HUES6 (cell line): ENCODE measurements at regions not wholly inside any gene's neighbourhood (a gene's known extent, or its start where the extent isn't known, plus 50 kb on each side); places are given as distances from the start of the nearest gene placed in this dataset.

Experiments used
- H3K27ac ChIP-seq: 2 replicates; pipeline ENCODE4 v1.7.0; 2013; ENCODE audit warnings: low read depth, mild to moderate bottlenecking, low read length, inconsistent platforms
- H3K27me3 ChIP-seq: 2 replicates; pipeline ENCODE4 v1.6.1; 2013; ENCODE audit warnings: low read length; ENCODE audit not compliant: control insufficient read depth, insufficient read depth
- H3K36me3 ChIP-seq: 2 replicates; pipeline ENCODE4 v1.6.1; 2013; ENCODE audit warnings: low read length; ENCODE audit not compliant: control insufficient read depth, insufficient read depth
- H3K4me1 ChIP-seq: 2 replicates; pipeline ENCODE4 v1.6.1; 2013; ENCODE audit warnings: low read length; ENCODE audit not compliant: control insufficient read depth, insufficient read depth
- H3K4me3 ChIP-seq: 2 replicates; pipeline ENCODE4 v1.5.1; 2013; ENCODE audit warnings: low read depth, low read length
- H3K9ac ChIP-seq: one replicate; pipeline ENCODE4 v1.6.1; 2013; ENCODE audit warnings: mild to moderate bottlenecking, low read length
- H3K9me3 ChIP-seq: 2 replicates; pipeline ENCODE4 v1.6.1; 2013; ENCODE audit warnings: low read depth, low read length; ENCODE audit not compliant: control insufficient read depth, insufficient read depth

DNA sequence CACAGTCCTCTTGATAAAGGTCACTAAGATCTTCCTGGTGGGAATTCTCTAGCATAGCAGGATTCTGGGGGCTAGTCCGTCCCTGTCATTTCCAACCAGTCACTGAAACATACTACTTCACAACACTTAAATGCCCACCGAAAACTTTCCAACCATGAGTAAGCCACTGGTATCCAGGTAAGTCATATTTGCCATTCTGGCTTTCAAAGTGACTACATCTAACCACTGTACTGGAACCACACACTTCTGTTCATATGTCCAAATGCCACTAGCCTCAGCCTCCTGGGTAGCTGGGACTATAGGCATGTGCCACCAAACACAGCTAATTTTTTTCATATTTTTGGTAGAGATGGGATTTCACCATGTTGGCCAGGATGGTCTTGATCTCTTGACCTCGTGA lies 64.3 kb upstream of the VANGL1 start:
- peaks cover 15% of the 10 kb centered on the region for H3K9me3 ChIP-seq
- H3K27me3 ChIP-seq = no peaks in the 10 kb centered on the region
- H3K4me1 ChIP-seq = no peaks in the 10 kb centered on the region
- H3K27ac ChIP-seq = no peak overlapping the region
- H3K4me3 ChIP-seq = no peak overlapping the region
- no peaks in the 10 kb centered on the region for H3K36me3 ChIP-seq
- H3K9ac ChIP-seq = no peak overlapping the region

DNA sequence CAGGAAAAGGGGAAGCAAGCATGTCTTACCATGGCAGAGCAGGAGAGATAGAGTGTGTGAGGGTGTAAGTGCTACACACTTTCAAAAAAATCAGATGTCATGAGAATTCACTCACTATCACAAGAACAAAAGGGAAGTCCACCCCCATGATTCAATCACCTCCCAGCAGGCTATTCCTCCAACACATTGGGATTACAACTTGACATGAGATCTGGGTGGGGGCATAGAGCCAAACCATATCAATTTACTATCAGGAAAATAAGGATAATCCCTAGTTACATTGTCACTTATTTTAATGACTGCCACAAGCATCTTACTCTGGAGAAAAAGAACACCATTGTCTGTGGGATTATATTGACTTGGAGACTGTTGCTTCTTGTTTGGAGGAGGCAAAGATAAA lies 66.1 kb upstream of the VANGL1 start:
- Histone ChIP-seq H3K36me3 (no peaks in the 10 kb centered on the region), H3K4me1 (no peaks in the 10 kb centered on the region), H3K4me3 (no peak overlapping the region), H3K9me3 (peaks cover 22% of the 10 kb centered on the region), H3K9ac (no peak overlapping the region), H3K27ac (no peak overlapping the region), H3K27me3 (no peaks in the 10 kb centered on the region)

DNA sequence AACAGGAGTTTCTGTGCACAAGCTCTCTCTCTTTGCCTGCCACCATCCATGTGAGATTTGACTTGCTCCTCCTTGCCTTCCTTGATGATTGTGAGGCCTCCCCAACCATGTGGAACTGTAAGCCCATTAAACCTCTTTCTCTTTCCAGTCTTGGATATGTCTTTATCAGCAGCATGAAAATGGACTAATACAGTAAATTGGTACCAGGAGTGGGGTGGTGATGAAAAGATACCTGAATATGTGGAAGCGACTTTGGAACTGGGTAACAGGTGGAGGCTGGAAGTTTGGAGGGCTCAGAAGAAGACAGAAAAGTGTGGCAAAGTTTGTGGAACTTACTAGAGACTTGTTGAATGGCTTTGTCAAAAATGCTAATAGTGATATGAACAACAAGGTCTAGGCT lies 69.1 kb upstream of the VANGL1 start:
- Histone ChIP-seq H3K27me3 (no peaks in the 10 kb centered on the region), H3K4me3 (no peak overlapping the region), H3K9me3 (peaks cover 27% of the 10 kb centered on the region), H3K9ac (no peak overlapping the region), H3K4me1 (no peaks in the 10 kb centered on the region), H3K27ac (no peak overlapping the region), H3K36me3 (no peaks in the 10 kb centered on the region)

DNA sequence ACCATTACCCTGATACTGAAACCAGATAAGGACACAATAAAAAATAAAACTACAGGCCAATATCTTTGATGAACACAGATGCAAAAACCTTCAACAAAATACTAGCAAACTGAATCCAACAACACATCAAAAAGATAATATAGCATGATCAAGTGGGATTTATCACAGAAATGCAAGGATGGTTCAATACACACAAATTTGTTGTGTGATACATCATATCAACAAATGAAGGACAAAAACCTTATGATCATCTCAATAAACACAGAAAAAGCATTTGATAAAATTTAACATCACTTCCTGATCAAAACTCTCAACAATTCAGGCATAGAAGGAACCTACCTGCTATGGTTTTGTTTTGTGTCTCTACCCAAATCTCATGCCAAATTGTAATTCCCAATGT lies 74.3 kb upstream of the VANGL1 start:
- H3K9ac ChIP-seq = no peak overlapping the region
- no peak overlapping the region for H3K4me3 ChIP-seq
- no peak overlapping the region for H3K27ac ChIP-seq
- peaks cover 15% of the 10 kb centered on the region for H3K9me3 ChIP-seq
- no peaks in the 10 kb centered on the region for H3K36me3 ChIP-seq
- H3K4me1 ChIP-seq = no peaks in the 10 kb centered on the region
- H3K27me3 ChIP-seq = peaks cover 18% of the 10 kb centered on the region

DNA sequence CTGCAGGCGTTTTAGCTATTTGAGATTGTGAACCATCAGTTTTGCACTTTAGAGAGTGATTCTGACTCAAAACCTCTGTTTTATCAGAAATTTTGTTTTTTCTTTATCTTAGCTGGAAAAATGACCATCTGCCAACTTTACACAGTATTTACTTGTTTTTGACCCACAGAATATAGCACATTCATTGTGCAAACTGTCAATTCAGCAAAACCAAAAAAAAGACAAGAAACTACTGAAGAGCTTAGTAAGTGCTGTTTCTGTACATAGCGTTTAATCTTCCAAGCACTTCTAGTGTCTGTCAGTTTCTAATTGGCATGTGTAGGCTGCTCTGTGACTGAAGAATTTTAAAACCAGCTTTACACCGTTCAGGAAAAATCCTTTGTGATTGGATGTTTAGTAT lies 76.0 kb upstream of the VANGL1 start:
- H3K9me3 ChIP-seq = peaks cover 9% of the 10 kb centered on the region
- no peak overlapping the region for H3K4me3 ChIP-seq
- H3K36me3 ChIP-seq = no peaks in the 10 kb centered on the region

DNA sequence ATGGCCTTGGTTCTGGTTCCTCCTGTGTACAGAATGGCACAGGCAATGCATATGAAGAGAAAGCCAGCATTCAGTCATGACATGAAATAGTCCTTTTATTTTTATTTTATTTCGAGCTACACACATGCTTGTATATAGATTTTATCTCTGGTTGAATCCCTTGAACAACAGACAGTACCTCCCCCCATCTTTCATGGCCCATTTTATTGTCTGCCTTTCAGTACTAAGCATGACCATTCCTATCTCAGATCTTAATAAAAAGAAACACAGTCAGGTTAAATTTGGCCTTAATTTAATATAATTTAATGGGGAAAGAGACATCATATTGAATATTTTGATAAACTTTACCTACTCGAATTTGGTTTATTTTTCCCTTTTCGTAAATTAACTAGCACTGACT lies 76.4 kb upstream of the VANGL1 start:
- H3K9me3 ChIP-seq = peaks cover 9% of the 10 kb centered on the region
- H3K27ac ChIP-seq = no peak overlapping the region
- no peak overlapping the region for H3K9ac ChIP-seq
- peaks cover 18% of the 10 kb centered on the region for H3K27me3 ChIP-seq
- H3K4me1 ChIP-seq = no peaks in the 10 kb centered on the region
- no peak overlapping the region for H3K4me3 ChIP-seq
- no peaks in the 10 kb centered on the region for H3K36me3 ChIP-seq

More for the DNA sequence above, 76.0 kb upstream of the VANGL1 start:
- H3K9ac ChIP-seq = no peak overlapping the region
- no peak overlapping the region for H3K27ac ChIP-seq
- no peaks in the 10 kb centered on the region for H3K4me1 ChIP-seq
- H3K27me3 ChIP-seq = peaks cover 18% of the 10 kb centered on the region

DNA sequence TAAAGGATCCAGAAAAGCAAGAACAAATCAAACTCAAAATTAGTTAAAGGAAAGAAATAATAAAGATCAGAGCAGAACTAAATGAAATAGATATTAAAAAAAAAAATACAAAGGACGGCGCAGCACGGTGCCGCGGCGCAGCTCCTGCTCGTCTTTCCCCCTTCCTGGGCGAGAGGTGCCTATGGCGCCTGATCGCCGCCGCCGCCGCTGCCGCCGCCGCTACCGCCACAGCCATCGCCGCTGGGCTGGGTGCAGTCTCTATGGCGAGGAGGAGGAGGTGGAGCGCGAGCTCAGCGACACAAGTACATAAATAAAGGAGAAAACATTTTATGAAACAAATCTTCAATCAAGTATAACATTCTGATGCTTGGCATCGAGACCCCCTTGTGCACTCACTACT lies 77.6 kb upstream of the VANGL1 start:
- Histone ChIP-seq H3K4me1 (no peaks in the 10 kb centered on the region), H3K36me3 (no peaks in the 10 kb centered on the region), H3K9ac (no peak overlapping the region), H3K9me3 (peaks cover 9% of the 10 kb centered on the region), H3K4me3 (peak overlapping the region; percentile 44), H3K27ac (no peak overlapping the region), H3K27me3 (peaks cover 18% of the 10 kb centered on the region)

DNA sequence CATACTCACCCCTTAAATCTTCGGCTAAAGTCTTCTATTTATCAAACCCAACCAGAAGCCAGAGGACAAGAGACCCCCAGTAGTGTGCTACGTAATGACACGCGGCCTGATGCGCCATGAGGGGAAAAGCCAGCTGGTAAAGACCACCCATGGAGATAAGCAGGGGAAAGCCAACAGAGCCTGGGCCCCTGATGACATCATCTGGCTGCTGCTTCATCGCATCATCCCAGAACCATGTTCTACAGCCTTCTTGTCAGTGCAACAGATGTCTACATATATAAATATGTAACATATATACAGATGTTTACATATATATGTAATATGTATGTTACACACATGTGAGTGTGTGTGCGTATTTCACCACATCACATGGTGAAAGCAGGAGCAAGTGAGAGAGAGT lies 81.7 kb upstream of the VANGL1 start:
- Histone ChIP-seq H3K4me1 (no peaks in the 10 kb centered on the region), H3K4me3 (no peak overlapping the region), H3K27me3 (peaks cover 16% of the 10 kb centered on the region), H3K9me3 (no peaks in the 10 kb centered on the region), H3K36me3 (no peaks in the 10 kb centered on the region), H3K27ac (no peak overlapping the region), H3K9ac (no peak overlapping the region)

DNA sequence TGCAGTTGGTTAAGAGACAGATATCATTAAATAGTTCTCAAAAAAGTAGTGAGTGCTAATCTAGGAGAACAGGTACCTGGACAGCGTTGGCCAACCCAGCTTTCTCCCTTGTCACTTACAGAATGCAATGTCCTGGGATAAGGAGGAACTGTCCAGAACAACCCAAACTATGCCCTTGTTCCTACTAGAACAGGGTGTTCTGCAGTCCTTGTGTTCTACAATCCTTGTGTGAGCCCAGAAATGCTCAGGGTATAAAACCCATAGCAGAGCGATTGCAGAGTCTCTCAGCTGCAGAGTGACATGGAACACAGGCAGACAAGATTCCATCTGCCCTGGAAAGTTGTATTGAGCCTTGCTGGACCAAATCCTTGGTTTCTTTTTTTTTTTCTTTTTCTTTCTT lies 83.5 kb upstream of the VANGL1 start:
- Histone ChIP-seq H3K36me3 (no peaks in the 10 kb centered on the region), H3K27me3 (no peaks in the 10 kb centered on the region), H3K27ac (no peak overlapping the region), H3K9me3 (no peaks in the 10 kb centered on the region), H3K4me1 (no peaks in the 10 kb centered on the region), H3K4me3 (no peak overlapping the region), H3K9ac (no peak overlapping the region)

DNA sequence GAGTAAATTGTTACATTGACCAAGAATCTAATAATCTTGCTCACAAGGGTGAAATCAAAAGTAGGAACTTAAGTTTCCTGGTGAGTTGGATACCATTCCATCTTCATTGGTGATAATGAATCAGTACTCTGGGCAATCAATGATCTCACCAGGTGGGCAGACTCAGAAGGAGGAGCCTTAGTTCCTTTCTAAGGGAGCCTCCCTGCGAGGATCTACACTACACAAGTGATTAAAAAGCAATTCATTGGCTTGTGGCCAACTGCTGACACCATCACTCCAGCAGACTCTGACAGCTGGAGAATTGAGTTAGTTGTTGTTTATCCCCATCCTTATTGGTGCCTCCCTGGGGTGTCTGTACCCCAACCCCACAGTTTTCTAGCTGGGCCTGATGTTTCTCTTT lies 84.1 kb upstream of the VANGL1 start:
- H3K4me3 ChIP-seq = no peak overlapping the region
- H3K9me3 ChIP-seq = no peaks in the 10 kb centered on the region
- H3K4me1 ChIP-seq = no peaks in the 10 kb centered on the region
- no peaks in the 10 kb centered on the region for H3K36me3 ChIP-seq
- no peak overlapping the region for H3K27ac ChIP-seq
- no peak overlapping the region for H3K9ac ChIP-seq
- no peaks in the 10 kb centered on the region for H3K27me3 ChIP-seq

DNA sequence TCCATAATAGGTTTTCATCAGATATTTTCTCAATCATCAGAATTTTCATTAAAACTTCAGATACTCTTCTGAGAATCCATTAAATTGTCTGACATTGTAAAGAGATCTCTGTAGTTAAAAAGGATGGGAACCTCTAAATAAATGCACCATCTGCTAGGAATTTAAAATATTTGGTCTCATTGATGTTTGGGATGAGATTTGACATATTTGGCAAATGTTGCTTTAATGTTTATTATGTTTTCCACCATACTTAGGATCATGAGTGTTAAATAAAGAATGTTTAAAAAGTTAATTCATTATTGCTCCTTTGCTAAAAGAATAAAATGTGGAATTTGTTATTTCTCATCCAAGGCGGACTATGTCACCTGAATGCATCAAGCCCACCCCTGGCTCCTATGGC lies 85.5 kb upstream of the VANGL1 start:
- H3K4me3 ChIP-seq = no peak overlapping the region
- no peaks in the 10 kb centered on the region for H3K36me3 ChIP-seq
- no peak overlapping the region for H3K9ac ChIP-seq
- no peaks in the 10 kb centered on the region for H3K27me3 ChIP-seq
- no peak overlapping the region for H3K27ac ChIP-seq
- H3K9me3 ChIP-seq = no peaks in the 10 kb centered on the region
- no peaks in the 10 kb centered on the region for H3K4me1 ChIP-seq

DNA sequence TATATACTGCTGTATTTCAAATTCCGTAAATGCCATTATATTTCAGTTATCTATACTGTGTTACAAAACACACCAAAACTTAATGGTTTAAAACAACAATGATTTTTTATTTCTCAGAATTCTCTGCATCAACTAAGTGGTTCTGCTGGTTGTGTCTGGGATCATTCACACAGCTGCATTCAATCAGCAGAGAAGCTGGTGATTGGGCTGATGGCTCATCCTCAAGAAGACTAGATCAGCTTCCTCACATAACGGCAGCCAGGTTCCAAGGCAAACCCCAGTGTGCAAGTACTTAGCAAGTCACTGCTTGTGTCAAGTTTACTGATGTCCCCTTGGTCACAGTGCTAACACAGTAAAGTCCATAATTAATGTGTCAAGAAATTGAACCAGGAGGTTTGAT lies 86.3 kb upstream of the VANGL1 start:
- H3K4me1 ChIP-seq = no peaks in the 10 kb centered on the region
- H3K27ac ChIP-seq = no peak overlapping the region

More for the DNA sequence above, 86.3 kb upstream of the VANGL1 start:
- no peak overlapping the region for H3K4me3 ChIP-seq
- H3K27me3 ChIP-seq = no peaks in the 10 kb centered on the region
- H3K36me3 ChIP-seq = no peaks in the 10 kb centered on the region
- H3K9me3 ChIP-seq = no peaks in the 10 kb centered on the region
- H3K9ac ChIP-seq = no peak overlapping the region
